NT2/D1 (cell line): ENCODE measurements at regions not wholly inside any gene's neighbourhood (a gene's known extent, or its start where the extent isn't known, plus 50 kb on each side); places are given as distances from the start of the nearest gene placed in this dataset.

Experiments
- SUZ12 ChIP-seq: IDR thresholded peaks from 2 replicates; pipeline ENCODE4 v1.6.1; 2011; ENCODE audit not compliant: insufficient read length, insufficient read depth; ENCODE audit errors: extremely low read depth
- YY1 ChIP-seq: IDR thresholded peaks from 2 replicates; pipeline ENCODE4 v1.6.1; 2011; ENCODE audit not compliant: insufficient read length, insufficient read depth
- ZNF274 ChIP-seq: IDR thresholded peaks from 2 replicates; pipeline ENCODE4 v1.6.1; 2011; ENCODE audit warnings: mild to moderate bottlenecking, low read depth, low read length

- TF ChIP-seq YY1 (no peak), ZNF274 (no peak), SUZ12 (no peak)
These were observed 323.6 kb downstream of the SOX2 start for GRCh38 chr3:182035324-182035723.
